ENCODE measurements at regions not wholly inside any gene's neighbourhood (a gene's known extent, or its start where the extent isn't known, plus 50 kb on each side); places are given as distances from the start of the nearest gene placed in this dataset.

GRCh38 chr13:32941368-32941767 is 74.9 kb upstream of the KL start:
- H3K36me3 Mint-ChIP-seq (ENCODE audit: low read depth), result no peaks in the 10 kb centered on the region
- H3K9me3 Mint-ChIP-seq, result peaks cover 3% of the 10 kb centered on the region
- peaks cover 4% of the 10 kb centered on the region for H3K27me3 Mint-ChIP-seq
- intact Hi-C loops (cut with micrococcal nuclease), result no loop called here
- CTCF ChIA-PET, result interaction anchor here (1.2 kb wide), 1 partner anchor 16 kb away, joined by 4 read pairs; no protein-coding TSS in a partner anchor
- peaks cover 10% of the 10 kb centered on the region for H3K4me1 Mint-ChIP-seq (ENCODE audit: low read depth)
- ATAC-seq (peak; percentile 60), DNase-seq (no peak)
- POLR2A ChIA-PET, result no interaction called here
- no peak overlapping the region for H3K4me3 Mint-ChIP-seq
- no peak for TF ChIP-seq CTCF (IDR thresholded peaks at IDR 0.05)
- H3K27ac Mint-ChIP-seq, result no peak overlapping the region

- Mint-ChIP-seq H3K36me3 (ENCODE audit: low read depth) (no peaks in the 10 kb centered on the region), H3K4me1 (ENCODE audit: low read depth) (peaks cover 2% of the 10 kb centered on the region), H3K9me3 (no peaks in the 10 kb centered on the region), H3K27me3 (peaks cover 2% of the 10 kb centered on the region), H3K4me3 (no peak overlapping the region), H3K27ac (no peak overlapping the region)
- TF ChIP-seq CTCF (IDR thresholded peaks at IDR 0.05), result no peak
- ChIA-PET CTCF (no interaction called here), POLR2A (no interaction called here)
- intact Hi-C loops (cut with micrococcal nuclease), result no loop called here
- no peak for ATAC-seq
- no peak for DNase-seq
These were observed 69.7 kb upstream of the KL start for GRCh38 chr13:32946558-32946957.

GRCh38 chr13:32947411-32948276 is 68.6 kb upstream of the KL start:
- Mint-ChIP-seq H3K36me3 (ENCODE audit: low read depth) (no peaks in the 10 kb centered on the region), H3K4me3 (no peak overlapping the region), H3K9me3 (no peaks in the 10 kb centered on the region), H3K27me3 (no peaks in the 10 kb centered on the region), H3K4me1 (ENCODE audit: low read depth) (no peaks in the 10 kb centered on the region), H3K27ac (no peak overlapping the region)
- ATAC-seq, result no peak
- no peak for TF ChIP-seq CTCF (IDR thresholded peaks at IDR 0.05)
- DNase-seq, result no peak
- CTCF ChIA-PET, result no interaction called here
- POLR2A ChIA-PET, result no interaction called here
- intact Hi-C loops (cut with micrococcal nuclease), result no loop called here

- Mint-ChIP-seq H3K4me1 (ENCODE audit: low read depth) (no peaks in the 10 kb centered on the region), H3K9me3 (no peaks in the 10 kb centered on the region), H3K27ac (no peak overlapping the region), H3K36me3 (ENCODE audit: low read depth) (no peaks in the 10 kb centered on the region), H3K4me3 (no peak overlapping the region), H3K27me3 (no peaks in the 10 kb centered on the region)
- no peak for TF ChIP-seq CTCF (IDR thresholded peaks at IDR 0.05)
- ChIA-PET POLR2A (no interaction called here), CTCF (no interaction called here)
- intact Hi-C loops (cut with micrococcal nuclease), result no loop called here
- no peak for ATAC-seq
- DNase-seq, result no peak
These were observed 66.4 kb upstream of the KL start for GRCh38 chr13:32949820-32950219.

- no peak for ATAC-seq
- DNase-seq, result no peak
- POLR2A ChIA-PET, result no interaction called here
- Mint-ChIP-seq H3K27me3 (no peaks in the 10 kb centered on the region), H3K27ac (no peak overlapping the region), H3K4me3 (no peak overlapping the region), H3K36me3 (ENCODE audit: low read depth) (no peaks in the 10 kb centered on the region), H3K4me1 (ENCODE audit: low read depth) (no peaks in the 10 kb centered on the region), H3K9me3 (no peaks in the 10 kb centered on the region)
- no peak for TF ChIP-seq CTCF (IDR thresholded peaks at IDR 0.05)
- intact Hi-C loops (cut with micrococcal nuclease), result no loop called here
- CTCF ChIA-PET, result no interaction called here
These were observed 64.6 kb upstream of the KL start for GRCh38 chr13:32951580-32951979.

Measured in activated CD8-positive, alpha-beta T cell treated with anti-CD3 and anti-CD28 coated beads for 36 hours (primary cell).